ENCODE measurements at regions not wholly inside any gene's neighbourhood (a gene's known extent, or its start where the extent isn't known, plus 50 kb on each side); places are given as distances from the start of the nearest gene placed in this dataset.

- intact Hi-C loops (cut with DNase I, micrococcal nuclease), result no loop called here
- H3K4me1 Mint-ChIP-seq (ENCODE audit: low read depth), result no peaks in the 10 kb centered on the region
- ATAC-seq (ENCODE audit: poor library complexity), result no peak
- ChIA-PET POLR2A (no interaction called here), CTCF (no interaction called here)
- no peak overlapping the region for H3K27ac Mint-ChIP-seq
- no peaks in the 10 kb centered on the region for H3K9me3 Mint-ChIP-seq
- H3K4me1 ChIP-seq (ENCODE audit: insufficient read depth, low read length), result no peaks in the 10 kb centered on the region
- no peak overlapping the region for H3K27ac ChIP-seq (ENCODE audit: low read depth in 1 of 2, low read length in 2 of 2)
- H3K4me3 Mint-ChIP-seq, result no peak overlapping the region
- no peaks in the 10 kb centered on the region for H3K36me3 Mint-ChIP-seq (ENCODE audit: low read depth)
- no peaks in the 10 kb centered on the region for H3K9me3 ChIP-seq (ENCODE audit: control insufficient read depth in 1 of 2, insufficient read depth in 1 of 2, low read length in 2 of 2)
- TF ChIP-seq CTCF (IDR thresholded peaks at IDR 0.05), result no peak
- H3K36me3 ChIP-seq (ENCODE audit: insufficient read depth, low read length), result no peaks in the 10 kb centered on the region
- DNase-seq, result no peak
- H3K27me3 Mint-ChIP-seq, result no peaks in the 10 kb centered on the region
- H3K4me3 ChIP-seq (ENCODE audit: low read length), result no peak overlapping the region
- H3K27me3 ChIP-seq (ENCODE audit: control insufficient read depth in 1 of 2, insufficient read depth in 2 of 2, low read length in 2 of 2), result no peaks in the 10 kb centered on the region
Measured at GRCh38 chr2:223386984-223387383, 215.2 kb downstream of the SCG2 start.

- Mint-ChIP-seq H3K4me1 (ENCODE audit: low read depth) (no peaks in the 10 kb centered on the region), H3K4me3 (no peak overlapping the region), H3K36me3 (ENCODE audit: low read depth) (no peaks in the 10 kb centered on the region), H3K27me3 (no peaks in the 10 kb centered on the region), H3K27ac (no peak overlapping the region), H3K9me3 (peaks cover 6% of the 10 kb centered on the region)
- no peak for TF ChIP-seq CTCF (IDR thresholded peaks at IDR 0.05)
- ATAC-seq (ENCODE audit: poor library complexity) (no peak), DNase-seq (no peak)
- POLR2A ChIA-PET, result no interaction called here
- no peaks in the 10 kb centered on the region for H3K9me3 ChIP-seq (ENCODE audit: control insufficient read depth in 1 of 2, insufficient read depth in 1 of 2, low read length in 2 of 2)
- intact Hi-C loops (cut with DNase I, micrococcal nuclease), result no loop called here
- no peaks in the 10 kb centered on the region for H3K27me3 ChIP-seq (ENCODE audit: control insufficient read depth in 1 of 2, insufficient read depth in 2 of 2, low read length in 2 of 2)
- no peaks in the 10 kb centered on the region for H3K36me3 ChIP-seq (ENCODE audit: insufficient read depth, low read length)
- no peak overlapping the region for H3K4me3 ChIP-seq (ENCODE audit: low read length)
- H3K27ac ChIP-seq (ENCODE audit: low read depth in 1 of 2, low read length in 2 of 2), result no peak overlapping the region
- CTCF ChIA-PET, result no interaction called here
- H3K4me1 ChIP-seq (ENCODE audit: insufficient read depth, low read length), result no peaks in the 10 kb centered on the region
Measured at GRCh38 chr2:223389624-223390023, 212.5 kb downstream of the SCG2 start.

DNA sequence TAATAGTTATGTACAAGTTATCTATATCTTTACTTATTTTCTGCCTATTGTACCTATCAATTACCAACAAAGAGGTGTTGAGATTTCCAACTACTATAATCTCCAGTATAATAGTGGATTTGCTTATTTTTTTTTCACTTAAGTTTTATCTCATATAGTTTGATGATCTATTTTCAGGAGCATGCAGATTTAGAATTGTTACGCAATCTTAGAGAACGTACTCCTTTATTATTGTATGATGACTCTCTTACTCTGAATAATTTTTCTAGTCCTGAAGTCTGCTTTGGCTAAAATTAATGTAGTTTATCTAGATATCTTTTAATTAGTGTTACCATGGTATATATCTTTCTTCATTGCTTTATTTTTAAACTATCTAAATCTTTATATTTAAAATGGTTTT, 205.2 kb downstream of the SCG2 start:
- ChIA-PET POLR2A (no interaction called here), CTCF (no interaction called here)
- no peak for DNase-seq
- no peaks in the 10 kb centered on the region for H3K27me3 Mint-ChIP-seq
- Histone ChIP-seq H3K27me3 (ENCODE audit: control insufficient read depth in 1 of 2, insufficient read depth in 2 of 2, low read length in 2 of 2) (no peaks in the 10 kb centered on the region), H3K4me3 (ENCODE audit: low read length) (no peak overlapping the region), H3K27ac (ENCODE audit: low read depth in 1 of 2, low read length in 2 of 2) (no peak overlapping the region), H3K9me3 (ENCODE audit: control insufficient read depth in 1 of 2, insufficient read depth in 1 of 2, low read length in 2 of 2) (no peaks in the 10 kb centered on the region), H3K36me3 (ENCODE audit: insufficient read depth, low read length) (no peaks in the 10 kb centered on the region), H3K4me1 (ENCODE audit: insufficient read depth, low read length) (no peaks in the 10 kb centered on the region)
- no peaks in the 10 kb centered on the region for H3K4me1 Mint-ChIP-seq (ENCODE audit: low read depth)
- no peak overlapping the region for H3K4me3 Mint-ChIP-seq
- H3K9me3 Mint-ChIP-seq, result peaks cover 6% of the 10 kb centered on the region
- no peaks in the 10 kb centered on the region for H3K36me3 Mint-ChIP-seq (ENCODE audit: low read depth)
- ATAC-seq (ENCODE audit: poor library complexity), result no peak
- intact Hi-C loops (cut with DNase I, micrococcal nuclease), result no loop called here
- no peak for TF ChIP-seq CTCF (IDR thresholded peaks at IDR 0.05)
- H3K27ac Mint-ChIP-seq, result no peak overlapping the region

Data from CD4-positive, alpha-beta T cell (primary cell).